Muscle of back (tissue), 3 donors: ENCODE measurements at regions not wholly inside any gene's neighbourhood (a gene's known extent, or its start where the extent isn't known, plus 50 kb on each side); places are given as distances from the start of the nearest gene placed in this dataset.
"Not testable (repeated sequence)": the region's sequence is repeated elsewhere in the genome, so short reads cannot be mapped to it uniquely, and the experiment has no call there.

Source experiments
- DNase-seq, 3 donors: peaks; one replicate each; pipeline versions ENCODE4 v3.0.0 to v3.0.0-alpha.2; 2013

GRCh38 chrX:9345957-9346356 is 118.9 kb upstream of the TBL1X start:
- no peak for DNase-seq

- no peak for DNase-seq
Observed at GRCh38 chrX:9349572-9350494, 115.0 kb upstream of the TBL1X start.

GRCh38 chrX:9351126-9351525 is 113.7 kb upstream of the TBL1X start:
- no peak for DNase-seq

- DNase-seq: no peak
Observed at GRCh38 chrX:9352243-9352642, 112.6 kb upstream of the TBL1X start.

GRCh38 chrX:9352694-9353411 is 112.0 kb upstream of the TBL1X start:
- peak; percentile 21 to 67 (median 36) for DNase-seq

- DNase-seq: no peak
Observed at GRCh38 chrX:9354918-9355317, 109.9 kb upstream of the TBL1X start.

GRCh38 chrX:9355739-9356138 is 109.1 kb upstream of the TBL1X start:
- DNase-seq: no peak

- DNase-seq: no peak
Observed at GRCh38 chrX:9356846-9357245, 108.0 kb upstream of the TBL1X start.

GRCh38 chrX:9357518-9358114 is 107.2 kb upstream of the TBL1X start:
- no peak for DNase-seq

- no peak for DNase-seq
Observed at GRCh38 chrX:9362363-9362928, 102.4 kb upstream of the TBL1X start.

- DNase-seq: no peak
Observed at GRCh38 chrX:9367421-9367820, 97.4 kb upstream of the TBL1X start.

- no peak for DNase-seq
Observed at GRCh38 chrX:9368262-9368661, 96.6 kb upstream of the TBL1X start.

- DNase-seq: no peak
Observed at GRCh38 chrX:9369802-9370291, 95.0 kb upstream of the TBL1X start.

GRCh38 chrX:9370893-9371292 is 94.0 kb upstream of the TBL1X start:
- peak in 2 of 3 donors; percentile 24 to 53 for DNase-seq

- no peak for DNase-seq
Observed at GRCh38 chrX:9372866-9373265, 92.0 kb upstream of the TBL1X start.

GRCh38 chrX:9373789-9374188 is 91.1 kb upstream of the TBL1X start:
- DNase-seq: no peak

- no peak for DNase-seq
Observed at GRCh38 chrX:9374555-9374954, 90.3 kb upstream of the TBL1X start.

GRCh38 chrX:9376111-9376510 is 88.7 kb upstream of the TBL1X start:
- no peak for DNase-seq

GRCh38 chrX:9377216-9377615 is 87.6 kb upstream of the TBL1X start:
- DNase-seq: not testable (repeated sequence)

- no peak for DNase-seq
Observed at GRCh38 chrX:9378980-9379696, 85.7 kb upstream of the TBL1X start.
